Peyer's patch (tissue), 4 donors: ENCODE measurements at regions not wholly inside any gene's neighbourhood (a gene's known extent, or its start where the extent isn't known, plus 50 kb on each side); places are given as distances from the start of the nearest gene placed in this dataset.

Experiments
- DNase-seq, 3 donors: peaks; one replicate each; pipeline ENCODE4 v3.0.0-alpha.2; 2017 to 2019
- H3K27ac ChIP-seq, 4 donors: fragments of 200-600 bp; sonication (generic); one replicate each; pipeline ENCODE4 v1.5.1; 2016 to 2019
- H3K27me3 ChIP-seq, 2 donors: fragments of 200-600 bp; sonication (generic); one replicate each; pipeline ENCODE4 v1.5.1; 2019
- H3K36me3 ChIP-seq, 3 donors: fragments of 200-600 bp; sonication (generic); one replicate each; pipeline ENCODE4 v1.5.1; 2016 to 2019
- H3K4me1 ChIP-seq, 4 donors: fragments of 200-600 bp; sonication (generic); one replicate each; pipeline ENCODE4 v1.5.1; 2016 to 2019
- H3K4me3 ChIP-seq, 4 donors: fragments of 200-600 bp; sonication (generic); 1 replicate in 3 of 4; 2 replicates in 1 of 4; pipeline ENCODE4 v1.5.1; 2016 to 2019; ENCODE audit warnings: mild to moderate bottlenecking in 1 of 4
- H3K9me3 ChIP-seq, 4 donors: fragments of 200-600 bp; sonication (generic); one replicate each; pipeline ENCODE4 v1.5.1; 2016 to 2019; ENCODE audit warnings: mild to moderate bottlenecking in 1 of 4
- POLR2A ChIP-seq, 2 donors: fragments of 450-650 bp; IDR thresholded peaks; one replicate each; pipeline ENCODE4 v1.5.1; 2017; ENCODE audit warnings: antibody characterized with exemption in 2 of 2, mild to moderate bottlenecking in 2 of 2, moderate library complexity in 2 of 2
- TF ChIP-seq, protein P1 (sequence below), 6 experiments: fragments of 450-650 bp in 4 of 6; fragments of 200-600 bp in 2 of 6; sonication (generic) in 1 of 6; IDR thresholded peaks; one replicate each; pipeline ENCODE4 v1.5.1; 2017 to 2019; ENCODE audit warnings: antibody characterized with exemption in 6 of 6, mild to moderate bottlenecking in 3 of 6, moderate library complexity in 1 of 6

DNA sequence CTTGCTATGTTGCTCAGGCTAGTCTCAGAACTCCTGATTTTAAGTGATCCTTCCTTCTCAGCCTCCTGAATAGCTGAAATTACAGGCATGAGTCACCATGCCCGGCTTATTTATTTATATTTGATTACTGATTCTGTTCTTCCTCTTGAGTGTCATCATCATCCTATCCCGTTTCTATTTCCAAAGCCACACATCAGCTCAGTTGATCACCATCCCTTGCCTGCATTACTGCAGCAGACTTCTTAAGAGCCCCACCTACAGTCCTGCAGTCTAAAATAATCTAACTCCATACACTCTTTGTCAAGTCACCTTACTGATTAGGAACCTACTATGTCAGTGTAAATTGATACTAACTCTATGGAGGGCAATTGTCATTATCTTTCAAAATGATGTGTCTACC is 138.9 kb upstream of the RAI14 start:
- Histone ChIP-seq H3K9me3 (no peaks in the 10 kb centered on the region), H3K4me3 (no peak overlapping the region), H3K27ac (no peak overlapping the region), H3K27me3 (no peaks in the 10 kb centered on the region), H3K4me1 (no peaks in the 10 kb centered on the region), H3K36me3 (no peaks in the 10 kb centered on the region)
- TF ChIP-seq, protein P1, sequence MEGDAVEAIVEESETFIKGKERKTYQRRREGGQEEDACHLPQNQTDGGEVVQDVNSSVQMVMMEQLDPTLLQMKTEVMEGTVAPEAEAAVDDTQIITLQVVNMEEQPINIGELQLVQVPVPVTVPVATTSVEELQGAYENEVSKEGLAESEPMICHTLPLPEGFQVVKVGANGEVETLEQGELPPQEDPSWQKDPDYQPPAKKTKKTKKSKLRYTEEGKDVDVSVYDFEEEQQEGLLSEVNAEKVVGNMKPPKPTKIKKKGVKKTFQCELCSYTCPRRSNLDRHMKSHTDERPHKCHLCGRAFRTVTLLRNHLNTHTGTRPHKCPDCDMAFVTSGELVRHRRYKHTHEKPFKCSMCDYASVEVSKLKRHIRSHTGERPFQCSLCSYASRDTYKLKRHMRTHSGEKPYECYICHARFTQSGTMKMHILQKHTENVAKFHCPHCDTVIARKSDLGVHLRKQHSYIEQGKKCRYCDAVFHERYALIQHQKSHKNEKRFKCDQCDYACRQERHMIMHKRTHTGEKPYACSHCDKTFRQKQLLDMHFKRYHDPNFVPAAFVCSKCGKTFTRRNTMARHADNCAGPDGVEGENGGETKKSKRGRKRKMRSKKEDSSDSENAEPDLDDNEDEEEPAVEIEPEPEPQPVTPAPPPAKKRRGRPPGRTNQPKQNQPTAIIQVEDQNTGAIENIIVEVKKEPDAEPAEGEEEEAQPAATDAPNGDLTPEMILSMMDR (IDR thresholded peaks at IDR 0.05): no peak
- no peak for DNase-seq

DNA sequence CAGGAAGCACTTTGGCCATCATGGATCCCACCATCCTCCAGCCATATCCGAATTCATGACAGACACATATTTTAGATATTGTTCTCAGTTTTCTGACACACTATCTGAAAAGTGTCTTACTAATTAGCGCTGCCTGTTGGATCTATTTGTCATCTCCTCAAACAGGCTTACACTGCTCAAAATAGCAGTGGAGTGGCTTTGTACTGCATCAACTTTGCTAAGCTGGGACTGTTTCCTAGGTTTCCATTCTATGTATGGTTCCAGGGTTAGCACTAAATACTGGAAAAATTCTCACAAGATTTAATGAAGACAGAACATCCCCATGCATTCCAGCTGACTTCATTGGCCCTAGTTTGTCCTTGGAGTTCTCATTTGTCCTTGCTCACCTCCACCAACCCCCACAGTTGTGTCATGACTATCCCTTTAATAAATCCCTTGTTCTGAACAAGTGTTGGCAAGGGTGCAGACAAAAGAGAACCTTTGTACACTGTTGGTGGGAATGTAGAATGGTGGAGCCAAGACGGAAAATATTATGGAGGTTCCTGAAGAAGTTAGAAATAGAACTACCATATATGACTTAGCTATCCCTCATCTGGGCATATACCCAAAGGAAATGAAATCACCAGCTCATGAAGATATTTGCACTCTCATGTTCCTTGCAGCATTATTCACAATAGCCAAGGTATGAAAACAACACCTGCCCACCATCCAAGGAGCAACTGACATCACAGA is 136.5 kb upstream of the RAI14 start:
- DNase-seq: no peak
- no peak overlapping the region for H3K27ac ChIP-seq
- H3K36me3 ChIP-seq: no peaks in the 10 kb centered on the region
- H3K4me1 ChIP-seq: peaks cover 0 to 9% (median 0%) of the 10 kb centered on the region in 4 donors
- H3K9me3 ChIP-seq: no peaks in the 10 kb centered on the region
- no peaks in the 10 kb centered on the region for H3K27me3 ChIP-seq
- TF ChIP-seq, protein P1 (IDR thresholded peaks at IDR 0.05): no peak
- no peak for TF ChIP-seq POLR2A (IDR thresholded peaks at IDR 0.05)
- H3K4me3 ChIP-seq: no peak overlapping the region

DNA sequence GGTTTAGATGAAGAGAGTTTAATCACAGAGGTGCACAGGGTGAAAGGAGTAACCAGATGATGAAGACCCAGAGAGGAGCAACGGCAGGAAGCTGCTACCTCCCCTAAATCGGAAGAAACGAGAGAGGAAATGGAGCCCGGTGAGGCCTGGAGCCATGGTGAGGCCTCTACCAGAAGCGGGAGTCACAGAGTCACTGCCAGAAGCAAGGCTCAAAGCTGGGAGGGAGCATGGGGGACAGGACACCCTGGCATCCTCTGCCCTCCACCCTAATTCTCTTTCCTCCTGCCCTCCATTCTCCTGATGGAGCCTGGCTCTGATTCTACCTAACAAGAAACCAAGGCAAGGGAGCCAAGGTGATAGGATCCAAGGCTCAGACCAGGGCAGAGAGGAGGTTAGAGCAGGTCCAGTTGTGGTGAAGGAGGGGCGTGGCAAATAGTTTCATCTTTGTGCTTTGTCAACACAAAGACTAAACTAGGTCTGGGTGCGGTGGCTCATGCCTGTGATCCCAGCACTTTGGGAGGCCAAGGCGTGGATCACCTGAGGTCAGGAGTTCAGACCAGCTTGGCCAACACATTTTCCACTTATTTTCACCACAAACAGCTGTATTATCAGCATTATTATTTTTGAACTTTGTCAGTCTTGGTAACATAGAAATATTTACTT is 134.4 kb upstream of the RAI14 start:
- Histone ChIP-seq H3K9me3 (no peaks in the 10 kb centered on the region), H3K4me1 (peaks cover 0 to 9% (median 0%) of the 10 kb centered on the region in 4 donors), H3K27ac (no peak overlapping the region), H3K4me3 (no peak overlapping the region), H3K36me3 (no peaks in the 10 kb centered on the region), H3K27me3 (no peaks in the 10 kb centered on the region)
- no peak for DNase-seq
- no peak for TF ChIP-seq POLR2A (IDR thresholded peaks at IDR 0.05)
- TF ChIP-seq, protein P1 (IDR thresholded peaks at IDR 0.05): no peak

DNA sequence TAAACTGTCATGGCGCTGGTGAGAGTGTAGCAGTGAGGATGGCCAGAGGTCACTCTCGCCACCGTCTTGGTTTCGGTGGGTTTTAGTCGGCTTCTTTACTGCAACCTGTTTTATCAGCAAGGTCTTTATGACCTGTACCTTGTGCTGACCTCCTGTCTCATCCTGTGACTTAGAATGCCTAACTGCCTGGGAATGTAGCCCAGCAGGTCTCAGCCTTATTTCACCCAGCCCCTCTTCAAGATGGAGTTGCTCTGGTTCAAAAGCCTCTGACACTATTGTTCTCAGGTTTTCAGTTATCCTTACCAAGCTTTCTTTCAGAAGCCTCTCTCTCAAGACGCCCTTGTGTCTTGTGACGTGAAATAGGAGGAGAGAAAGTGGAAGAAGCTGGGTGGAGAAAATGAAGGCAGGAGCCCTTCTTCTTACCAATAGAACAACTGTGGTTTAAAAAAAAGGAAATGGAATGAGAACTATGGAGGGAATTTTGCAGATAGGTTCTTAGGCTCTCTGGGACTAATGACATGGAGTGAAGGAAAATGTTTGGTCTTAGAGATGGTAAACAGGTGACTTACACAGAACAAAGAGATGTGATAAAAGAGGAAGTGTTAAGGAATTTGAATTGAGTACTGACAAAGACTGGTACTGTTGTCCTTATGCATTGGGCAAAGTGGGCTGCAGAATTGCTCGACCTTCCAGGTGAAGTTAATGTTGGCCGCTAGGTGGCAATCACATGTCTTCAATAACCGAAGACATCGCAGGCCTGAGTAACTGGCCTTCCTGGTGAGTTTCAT is 133.3 kb upstream of the RAI14 start:
- Histone ChIP-seq H3K9me3 (no peaks in the 10 kb centered on the region), H3K27me3 (no peaks in the 10 kb centered on the region), H3K36me3 (no peaks in the 10 kb centered on the region), H3K4me1 (peaks cover 0 to 9% (median 0%) of the 10 kb centered on the region in 4 donors), H3K27ac (no peak overlapping the region), H3K4me3 (no peak overlapping the region)
- no peak for TF ChIP-seq POLR2A (IDR thresholded peaks at IDR 0.05)
- TF ChIP-seq, protein P1 (IDR thresholded peaks at IDR 0.05): peak; percentile 47 to 87 (median 77)
- DNase-seq: peak in 2 of 3 donors; percentile 49 to 85

DNA sequence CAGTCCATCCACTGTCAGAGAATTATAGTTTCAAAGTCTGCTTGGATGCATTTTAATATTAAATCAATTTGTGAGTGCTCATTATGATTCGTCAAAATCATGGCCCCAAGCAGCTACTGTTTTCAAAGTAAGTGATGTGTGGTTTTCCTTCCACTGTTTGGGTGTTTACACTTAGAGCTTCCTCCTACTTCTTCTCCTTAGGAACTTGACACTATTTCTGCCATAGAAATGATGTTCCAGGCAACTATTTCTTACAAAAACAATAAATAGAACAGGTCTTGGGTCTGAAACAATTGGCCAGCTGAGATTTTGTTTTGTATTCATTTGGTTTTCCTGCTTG is 132.8 kb upstream of the RAI14 start:
- no peaks in the 10 kb centered on the region for H3K9me3 ChIP-seq
- peaks cover 0 to 9% (median 0%) of the 10 kb centered on the region in 4 donors for H3K4me1 ChIP-seq
- no peak overlapping the region for H3K27ac ChIP-seq
- no peak overlapping the region for H3K4me3 ChIP-seq
- no peaks in the 10 kb centered on the region for H3K27me3 ChIP-seq
- no peak for DNase-seq
- no peaks in the 10 kb centered on the region for H3K36me3 ChIP-seq
- TF ChIP-seq POLR2A (IDR thresholded peaks at IDR 0.05): no peak
- TF ChIP-seq, protein P1 (IDR thresholded peaks at IDR 0.05): no peak
